Psoas muscle (tissue), 7 donors: ENCODE measurements at regions not wholly inside any gene's neighbourhood (a gene's known extent, or its start where the extent isn't known, plus 50 kb on each side); places are given as distances from the start of the nearest gene placed in this dataset.

Source experiments
- ATAC-seq, 4 donors: fragments of 200-7000 bp; cut with Tn5 transposase; one replicate each; pipeline ENCODE4 v1.9.1; 2020; ENCODE audit warnings: moderate library complexity in 3 of 4, mild to moderate bottlenecking in 2 of 4
- DNase-seq, 2 donors: peaks; one replicate each; pipeline ENCODE4 v3.0.0-alpha.2; 2020
- H3K27ac ChIP-seq: fragments of 200-600 bp; one replicate; pipeline ENCODE4 v1.8.0; 2022
- H3K27me3 ChIP-seq, 3 donors: fragments of 200-600 bp in 1 of 3; one replicate each; pipeline versions ENCODE4 v1.6.1 to v1.8.0; 2013 to 2022; ENCODE audit warnings: low read length in 2 of 3, mild to moderate bottlenecking in 2 of 3, moderate library complexity in 1 of 3; ENCODE audit not compliant: insufficient read depth in 3 of 3
- H3K36me3 ChIP-seq, 2 donors: fragments of 200-600 bp in 1 of 2; one replicate each; pipeline versions ENCODE4 v1.6.1 to v1.8.0; 2013 to 2022; ENCODE audit warnings: low read depth in 1 of 2, mild to moderate bottlenecking in 1 of 2, moderate library complexity in 1 of 2; ENCODE audit not compliant: insufficient read depth in 1 of 2
- H3K4me1 ChIP-seq: fragments of 200-600 bp; one replicate; pipeline ENCODE4 v1.8.0; 2022
- H3K4me3 ChIP-seq: fragments of 200-600 bp; one replicate; pipeline ENCODE4 v1.8.0; 2022; ENCODE audit warnings: mild to moderate bottlenecking
- H3K9me3 ChIP-seq: fragments of 200-600 bp; one replicate; pipeline ENCODE4 v1.8.0; 2022
- WGBS, 3 donors: extraction: QIAGEN DNeasy Blood & Tissue Kit; methylation state at CpG; one replicate each; pipeline versions ENCODE4 v1.1.6 to v1.1.7; 2013; 5-methylcytosine and 5-hydroxymethylcytosine counted together
- intact Hi-C, 2 donors: fragments of 100-400 bp; cut with DNase I; formaldehyde crosslinking; loops; one replicate each; pipeline versions ENCODE4 v1.11.0 to v1.14.2; 2022
- TF ChIP-seq, protein P1 (sequence below): fragments of 200-600 bp; IDR thresholded peaks from one replicate; pipeline ENCODE4 v1.8.0; 2022; ENCODE audit warnings: antibody characterized with exemption
- donor health status: healthy with polysubstance abuse.
- donor health status: DM: no; HTN: no; CAD: no; lungs with moderate emphysema.
- donor health status: Bipolar disorder and iron deficiency.
- donor health status: healthy.
- donor health status: DM: yes; HTN: yes; CAD: no.
- donor health status: DM: no; HTN: no; CAD: no.
- donor health status: DM: yes; HTN: yes; CAD: no.

DNA sequence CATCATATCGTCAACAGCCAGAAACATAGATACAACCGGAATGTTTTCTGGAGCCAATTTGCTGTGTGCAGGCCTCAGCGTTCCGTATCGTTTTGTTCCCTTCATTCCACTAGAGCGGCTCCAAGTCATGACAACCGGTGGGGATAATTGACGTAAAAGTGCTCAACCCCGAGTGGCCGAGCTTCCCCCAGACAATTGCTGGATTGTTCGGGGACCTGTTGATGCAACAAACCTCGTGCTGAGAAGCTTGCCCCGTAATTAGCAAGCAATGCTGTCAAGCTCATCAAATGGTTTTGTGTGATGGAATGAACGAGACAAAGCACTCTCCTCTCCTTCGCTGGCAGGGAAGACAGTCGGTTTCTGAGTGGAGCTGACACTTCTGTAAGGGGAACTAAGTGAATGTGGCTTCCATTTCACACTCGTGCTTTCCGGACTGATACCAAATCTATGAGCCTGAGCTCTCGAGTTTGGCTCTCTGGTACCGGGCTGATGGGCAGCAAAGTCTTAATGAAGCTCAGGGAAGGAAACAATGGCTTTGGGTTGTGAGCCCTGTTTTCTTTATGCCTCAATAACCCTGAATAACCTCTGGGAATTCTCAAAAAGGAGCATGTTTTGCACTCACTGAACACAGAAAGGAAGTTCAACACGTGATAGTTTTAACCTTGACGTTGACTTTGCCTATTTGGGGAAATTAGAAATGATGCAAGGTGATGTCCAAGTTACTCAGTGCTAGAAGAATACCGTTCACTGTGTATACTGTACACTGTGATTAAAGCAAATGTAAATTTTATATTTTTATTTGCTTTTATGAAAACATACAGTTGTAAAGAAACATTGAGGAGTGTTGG, 220.5 kb downstream of the BAMBI start:
- no peak for DNase-seq
- Histone ChIP-seq H3K4me1 (no peaks in the 10 kb centered on the region), H3K27me3 (no peaks in the 10 kb centered on the region), H3K9me3 (no peaks in the 10 kb centered on the region), H3K36me3 (no peaks in the 10 kb centered on the region), H3K4me3 (no peak overlapping the region), H3K27ac (no peak overlapping the region)
- ATAC-seq = no peak
- TF ChIP-seq, protein P1, sequence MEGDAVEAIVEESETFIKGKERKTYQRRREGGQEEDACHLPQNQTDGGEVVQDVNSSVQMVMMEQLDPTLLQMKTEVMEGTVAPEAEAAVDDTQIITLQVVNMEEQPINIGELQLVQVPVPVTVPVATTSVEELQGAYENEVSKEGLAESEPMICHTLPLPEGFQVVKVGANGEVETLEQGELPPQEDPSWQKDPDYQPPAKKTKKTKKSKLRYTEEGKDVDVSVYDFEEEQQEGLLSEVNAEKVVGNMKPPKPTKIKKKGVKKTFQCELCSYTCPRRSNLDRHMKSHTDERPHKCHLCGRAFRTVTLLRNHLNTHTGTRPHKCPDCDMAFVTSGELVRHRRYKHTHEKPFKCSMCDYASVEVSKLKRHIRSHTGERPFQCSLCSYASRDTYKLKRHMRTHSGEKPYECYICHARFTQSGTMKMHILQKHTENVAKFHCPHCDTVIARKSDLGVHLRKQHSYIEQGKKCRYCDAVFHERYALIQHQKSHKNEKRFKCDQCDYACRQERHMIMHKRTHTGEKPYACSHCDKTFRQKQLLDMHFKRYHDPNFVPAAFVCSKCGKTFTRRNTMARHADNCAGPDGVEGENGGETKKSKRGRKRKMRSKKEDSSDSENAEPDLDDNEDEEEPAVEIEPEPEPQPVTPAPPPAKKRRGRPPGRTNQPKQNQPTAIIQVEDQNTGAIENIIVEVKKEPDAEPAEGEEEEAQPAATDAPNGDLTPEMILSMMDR = no peak
- WGBS, 3 donors = 80 to 84% (median 81%) methylated on average over 23 of the region's 23 CpGs
- intact Hi-C loops = loop anchor here in 1 of 2 donors (10.0 kb wide), 1 partner anchor 213 kb away; no protein-coding TSS in a partner anchor

DNA sequence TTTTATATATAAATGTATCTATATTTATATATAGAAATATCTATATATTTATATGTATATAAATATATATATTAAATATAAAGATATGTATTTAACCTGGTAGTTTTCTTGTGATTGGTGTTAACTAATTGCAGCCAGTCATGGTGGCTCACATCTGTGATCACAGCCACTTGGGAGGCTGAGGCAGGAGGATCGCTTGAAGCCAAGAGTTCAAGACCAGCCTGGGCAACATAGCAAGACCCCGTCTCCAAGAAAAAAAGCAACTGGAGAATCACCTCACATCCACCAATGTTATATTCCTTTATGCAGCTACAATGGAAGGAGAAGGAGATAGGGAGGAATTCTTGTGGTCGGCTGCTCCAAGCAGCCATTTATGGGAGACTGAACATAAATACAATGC, 224.9 kb downstream of the BAMBI start:
- no peaks in the 10 kb centered on the region for H3K36me3 ChIP-seq
- intact Hi-C loops = no loop called here
- TF ChIP-seq, protein P1 = no peak
- no peak overlapping the region for H3K4me3 ChIP-seq
- no peaks in the 10 kb centered on the region for H3K9me3 ChIP-seq
- WGBS, 3 donors = 95 to 99% (median 95%) methylated on average over 3 of the region's 3 CpGs
- no peak for ATAC-seq
- no peak overlapping the region for H3K27ac ChIP-seq
- no peaks in the 10 kb centered on the region for H3K27me3 ChIP-seq
- DNase-seq = no peak
- no peaks in the 10 kb centered on the region for H3K4me1 ChIP-seq

DNA sequence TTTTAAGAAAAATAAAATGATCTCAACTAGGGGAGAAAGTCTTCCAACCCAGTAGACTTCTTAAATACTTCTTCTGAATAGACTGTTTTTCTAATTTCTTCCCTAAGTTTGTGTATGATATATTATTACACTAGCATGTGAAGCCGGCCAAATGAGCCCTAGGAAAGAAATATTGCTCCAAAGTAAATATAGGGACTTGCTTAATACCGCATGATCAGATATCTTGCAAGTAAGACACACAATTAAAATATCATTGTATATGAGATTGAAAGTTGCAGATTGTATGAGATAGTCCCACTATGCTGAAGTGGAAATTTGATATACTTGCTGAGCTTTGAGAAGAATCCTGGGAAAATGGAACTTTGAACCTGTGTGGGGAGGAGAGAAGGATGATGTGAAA, 225.7 kb downstream of the BAMBI start:
- no peaks in the 10 kb centered on the region for H3K27me3 ChIP-seq
- WGBS, 3 donors = 58 to 79% (median 58%) methylated on average over 2 of the region's 2 CpGs
- no peak overlapping the region for H3K27ac ChIP-seq
- ATAC-seq = no peak
- H3K4me3 ChIP-seq = no peak overlapping the region
- H3K36me3 ChIP-seq = no peaks in the 10 kb centered on the region
- intact Hi-C loops = no loop called here
- DNase-seq = no peak
- no peaks in the 10 kb centered on the region for H3K4me1 ChIP-seq
- TF ChIP-seq, protein P1 = no peak
- no peaks in the 10 kb centered on the region for H3K9me3 ChIP-seq

DNA sequence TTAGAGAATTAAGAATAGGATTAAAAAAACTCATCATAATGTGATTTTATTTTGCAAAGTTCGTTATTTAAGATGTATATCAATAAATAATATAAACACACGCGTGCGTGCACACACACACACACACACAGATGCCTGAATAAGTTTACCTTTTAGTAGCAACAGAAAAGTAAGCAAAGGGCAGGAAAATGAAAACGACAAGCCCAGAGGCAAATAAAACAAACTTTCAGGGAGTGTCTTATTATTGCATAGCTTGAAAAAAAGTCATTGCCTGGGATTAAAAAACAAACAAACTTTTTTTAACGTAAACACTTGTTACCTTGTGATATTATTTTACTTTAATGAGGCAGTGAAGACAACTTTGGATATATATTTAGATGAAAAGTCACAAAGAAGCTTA, 226.4 kb downstream of the BAMBI start:
- intact Hi-C loops = no loop called here
- H3K4me1 ChIP-seq = no peaks in the 10 kb centered on the region
- no peak overlapping the region for H3K27ac ChIP-seq
- no peaks in the 10 kb centered on the region for H3K9me3 ChIP-seq
- DNase-seq (no peak), ATAC-seq (no peak)
- H3K36me3 ChIP-seq = no peaks in the 10 kb centered on the region
- H3K4me3 ChIP-seq = no peak overlapping the region
- 79 to 81% (median 81%) methylated on average over 6 of the region's 6 CpGs for WGBS, 3 donors
- no peaks in the 10 kb centered on the region for H3K27me3 ChIP-seq
- TF ChIP-seq, protein P1 = no peak

DNA sequence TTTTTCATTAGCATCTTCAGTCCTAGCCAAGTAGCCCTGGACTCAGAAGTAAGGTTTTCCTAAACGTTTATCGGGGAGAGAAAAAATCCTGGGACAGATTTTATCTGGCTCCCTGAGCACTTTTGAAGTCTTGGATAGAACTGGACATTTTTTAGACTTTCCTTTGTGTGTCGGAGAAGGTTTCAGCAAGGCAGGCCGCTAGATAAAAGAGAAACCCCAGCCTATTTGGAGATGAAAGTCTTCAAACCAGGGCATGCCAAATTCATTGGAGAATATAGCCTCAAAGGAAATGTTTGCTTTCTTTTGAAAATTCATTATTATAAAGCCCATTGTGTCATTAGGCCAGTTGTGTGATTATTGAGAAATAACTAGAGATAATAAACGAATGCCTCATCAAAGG, 228.1 kb downstream of the BAMBI start:
- no peak for DNase-seq
- WGBS, 3 donors = 84 to 91% (median 85%) methylated on average over 5 of the region's 5 CpGs
- H3K4me3 ChIP-seq = no peak overlapping the region
- no peaks in the 10 kb centered on the region for H3K36me3 ChIP-seq
- H3K27me3 ChIP-seq = no peaks in the 10 kb centered on the region
- no peaks in the 10 kb centered on the region for H3K4me1 ChIP-seq
- TF ChIP-seq, protein P1 = no peak
- ATAC-seq = no peak
- H3K27ac ChIP-seq = no peak overlapping the region
- no peaks in the 10 kb centered on the region for H3K9me3 ChIP-seq
- intact Hi-C loops = no loop called here
